Erythroblast (primary cell): ENCODE measurements at regions not wholly inside any gene's neighbourhood (a gene's known extent, or its start where the extent isn't known, plus 50 kb on each side); places are given as distances from the start of the nearest gene placed in this dataset.
"Not testable (repeated sequence)": the region's sequence is repeated elsewhere in the genome, so short reads cannot be mapped to it uniquely, and the experiment has no call there.

Source experiments
- GATA1 ChIP-seq: IDR thresholded peaks from 2 replicates; pipeline ENCODE4 v1.6.1; 2011; ENCODE audit warnings: low read depth, mild to moderate bottlenecking, control low read depth, low read length, moderate library complexity
- POLR2A ChIP-seq: IDR thresholded peaks from 2 replicates; pipeline ENCODE4 v1.6.1; 2011; ENCODE audit warnings: mild to moderate bottlenecking, low read length

DNA sequence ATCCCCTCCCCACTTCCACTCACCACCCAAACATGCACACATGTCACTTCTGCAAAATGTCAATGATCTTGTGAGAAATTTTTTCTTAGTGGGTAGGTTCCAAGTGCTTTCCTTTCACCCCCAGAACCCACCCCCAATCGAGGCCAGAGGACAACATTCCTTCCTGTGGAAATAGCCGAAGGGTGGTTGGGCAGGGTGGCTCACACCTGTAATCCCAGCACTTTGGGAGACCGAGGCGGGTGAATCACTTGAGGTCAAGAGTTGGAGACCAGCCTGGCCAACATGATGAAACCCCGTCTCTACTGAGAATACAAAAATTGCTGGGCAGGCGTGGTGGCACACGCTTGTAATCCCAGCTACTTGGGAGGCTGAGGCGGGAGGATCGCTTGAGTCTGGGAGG lies 208.7 kb downstream of the RAB11FIP4 start:
- not testable (repeated sequence) for TF ChIP-seq POLR2A, GATA1
